ENCODE measurements at regions not wholly inside any gene's neighbourhood (a gene's known extent, or its start where the extent isn't known, plus 50 kb on each side); places are given as distances from the start of the nearest gene placed in this dataset.

DNA sequence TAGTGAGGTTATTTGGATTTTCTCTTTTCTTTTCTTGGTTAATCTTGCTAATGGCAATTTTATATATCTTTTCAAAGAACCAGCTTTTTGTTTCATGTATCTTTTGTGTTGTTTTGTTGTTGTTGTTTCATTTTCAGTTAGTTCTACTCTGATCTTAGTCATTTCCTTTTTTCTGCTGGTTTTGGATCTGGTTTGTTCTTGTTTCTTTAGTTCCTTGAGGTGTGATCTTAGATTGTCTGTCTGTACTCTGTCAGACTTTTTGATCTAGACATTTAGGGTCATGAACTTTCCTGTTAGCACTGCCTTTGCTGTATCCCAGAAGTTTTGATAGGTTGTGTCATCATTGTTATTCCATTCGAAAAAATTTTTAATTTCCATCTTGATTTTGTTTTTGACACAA lies 399.7 kb downstream of the TLE1 start (continued):
- TF ChIP-seq, protein P1, sequence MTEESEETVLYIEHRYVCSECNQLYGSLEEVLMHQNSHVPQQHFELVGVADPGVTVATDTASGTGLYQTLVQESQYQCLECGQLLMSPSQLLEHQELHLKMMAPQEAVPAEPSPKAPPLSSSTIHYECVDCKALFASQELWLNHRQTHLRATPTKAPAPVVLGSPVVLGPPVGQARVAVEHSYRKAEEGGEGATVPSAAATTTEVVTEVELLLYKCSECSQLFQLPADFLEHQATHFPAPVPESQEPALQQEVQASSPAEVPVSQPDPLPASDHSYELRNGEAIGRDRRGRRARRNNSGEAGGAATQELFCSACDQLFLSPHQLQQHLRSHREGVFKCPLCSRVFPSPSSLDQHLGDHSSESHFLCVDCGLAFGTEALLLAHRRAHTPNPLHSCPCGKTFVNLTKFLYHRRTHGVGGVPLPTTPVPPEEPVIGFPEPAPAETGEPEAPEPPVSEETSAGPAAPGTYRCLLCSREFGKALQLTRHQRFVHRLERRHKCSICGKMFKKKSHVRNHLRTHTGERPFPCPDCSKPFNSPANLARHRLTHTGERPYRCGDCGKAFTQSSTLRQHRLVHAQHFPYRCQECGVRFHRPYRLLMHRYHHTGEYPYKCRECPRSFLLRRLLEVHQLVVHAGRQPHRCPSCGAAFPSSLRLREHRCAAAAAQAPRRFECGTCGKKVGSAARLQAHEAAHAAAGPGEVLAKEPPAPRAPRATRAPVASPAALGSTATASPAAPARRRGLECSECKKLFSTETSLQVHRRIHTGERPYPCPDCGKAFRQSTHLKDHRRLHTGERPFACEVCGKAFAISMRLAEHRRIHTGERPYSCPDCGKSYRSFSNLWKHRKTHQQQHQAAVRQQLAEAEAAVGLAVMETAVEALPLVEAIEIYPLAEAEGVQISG (CRISPR knock-in tag; IDR thresholded peaks at IDR 0.05) = no peak
- no peak for TF ChIP-seq POLR2A (IDR thresholded peaks at IDR 0.05; ENCODE audit: insufficient read depth in 1 of 2, low read depth in 2 of 2, low read length in 2 of 2)
- no peak for TF ChIP-seq HES4 (CRISPR knock-in tag; IDR thresholded peaks at IDR 0.05; ENCODE audit: borderline replicate concordance)
- no peak for TF ChIP-seq SIN3B (IDR thresholded peaks at IDR 0.05; ENCODE audit: low read length)

DNA sequence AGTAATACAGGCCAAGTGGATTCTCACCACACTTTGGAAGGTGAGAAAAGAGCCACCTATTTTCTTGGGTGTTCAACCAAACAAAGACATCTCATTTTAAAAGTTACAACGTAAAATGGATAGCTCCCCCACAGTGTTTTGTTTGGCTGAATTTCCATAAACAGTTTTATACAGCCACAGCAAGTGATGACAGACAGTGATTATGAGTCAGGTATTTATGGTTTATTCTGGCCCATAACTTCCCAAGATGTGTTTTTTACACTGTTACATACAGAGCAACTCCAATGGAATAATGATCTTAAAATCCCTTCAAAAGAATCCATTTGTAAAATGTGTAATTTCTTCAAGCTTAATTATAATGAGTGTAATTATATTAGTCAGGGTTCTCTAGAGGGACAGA lies 421.3 kb downstream of the TLE1 start:
- H3K9me3 ChIP-seq (ENCODE audit: low read length) = no peaks in the 10 kb centered on the region
- H2AFZ ChIP-seq (ENCODE audit: low read length) = no peak overlapping the region
- no peaks in the 10 kb centered on the region for H3K79me2 ChIP-seq (ENCODE audit: insufficient read depth, low read length)
- no peak for TF ChIP-seq RELA (CRISPR knock-in tag; IDR thresholded peaks at IDR 0.05)
- no peak for TF ChIP-seq ZNF251 (CRISPR knock-in tag; IDR thresholded peaks at IDR 0.05)
- TF ChIP-seq XRCC5 (optimal IDR thresholded peaks at IDR 0.05; ENCODE audit: low read length) = no peak
- no peak for TF ChIP-seq KLF16 (CRISPR knock-in tag; IDR thresholded peaks at IDR 0.05)
- ATAC-seq = no peak
- 4% methylated on average over 1 of the region's 1 CpG for WGBS (ENCODE audit: low lambda C conversion rate)
- no peak overlapping the region for H3K4me3 ChIP-seq (replicated peaks in 1 of 3; ENCODE audit: insufficient read depth in 1 of 3, low read depth in 2 of 3, low read length in 3 of 3)
- CTCF ChIA-PET (ENCODE audit: low intra/inter-chr PET ratio, low total read pairs) = no interaction called here
- BruUV-seq (replicated peaks) = no TSS peak
- H3K27ac ChIP-seq (ENCODE audit: extremely low read length, insufficient read depth, low read length) = no peak overlapping the region
- in situ Hi-C loops (cut with HindIII; ENCODE audit: extremely low pct_ligation_motif_present, low pct_unique_long_range_greater_than_20kb) (no loop called here), intact Hi-C loops (cut with micrococcal nuclease; ENCODE audit: unreplicated experiment) (no loop called here)
- no peaks in the 10 kb centered on the region for H3K27me3 ChIP-seq (ENCODE audit: control insufficient read depth in 1 of 2, insufficient read depth in 2 of 2, low read length in 2 of 2)
- no peak overlapping the region for H3K9ac ChIP-seq (ENCODE audit: insufficient read depth, low read depth, low read length)
- POLR2A ChIA-PET = no interaction called here
- H4K20me1 ChIP-seq (ENCODE audit: insufficient read depth, low read length) = no peaks in the 10 kb centered on the region
- no peak for FAIRE-seq
- no peak overlapping the region for H3K4me2 ChIP-seq (ENCODE audit: low read depth, low read length)
- H3K36me3 ChIP-seq (replicated peaks in 1 of 2; ENCODE audit: control insufficient read depth in 1 of 2, insufficient read depth in 2 of 2, low read length in 2 of 2) = no peaks in the 10 kb centered on the region
- DNase-seq (ENCODE audit: low spot score) = no peak
- no peaks in the 10 kb centered on the region for H3K4me1 ChIP-seq (ENCODE audit: insufficient read depth, low read length)
